Fibroblast of the aortic adventitia (primary cell): ENCODE measurements at regions not wholly inside any gene's neighbourhood (a gene's known extent, or its start where the extent isn't known, plus 50 kb on each side); places are given as distances from the start of the nearest gene placed in this dataset.
"Not testable (repeated sequence)": the region's sequence is repeated elsewhere in the genome, so short reads cannot be mapped to it uniquely, and the experiment has no call there.

ENCODE experiments used
- DNase-seq: peaks from one replicate; pipeline ENCODE4 v3.0.0-alpha.2; 2010; ENCODE audit warnings: low read depth
- H3K4me3 ChIP-seq: 2 replicates; pipeline ENCODE4 v1.5.1; 2011; ENCODE audit warnings: low read depth, mild to moderate bottlenecking, control low read depth, low read length, moderate library complexity
- CTCF ChIP-seq: IDR thresholded peaks from 2 replicates; pipeline ENCODE4 v1.5.1; 2011; ENCODE audit warnings: mild to moderate bottlenecking, low read length, control low read depth, inconsistent platforms; ENCODE audit not compliant: insufficient read depth

GRCh38 chr3:78506581-78507195, 1261.1 kb downstream of the ROBO1 start:
- DNase-seq: no peak
- TF ChIP-seq CTCF: no peak
- no peak overlapping the region for H3K4me3 ChIP-seq

- no peak overlapping the region for H3K4me3 ChIP-seq
- TF ChIP-seq CTCF: no peak
- no peak for DNase-seq
Measured at GRCh38 chr3:78507196-78507984, 1260.4 kb downstream of the ROBO1 start.

GRCh38 chr3:78511840-78512239, 1256.0 kb downstream of the ROBO1 start:
- no peak for TF ChIP-seq CTCF
- no peak overlapping the region for H3K4me3 ChIP-seq
- DNase-seq: no peak

- H3K4me3 ChIP-seq, DNase-seq: not testable (repeated sequence)
Measured at GRCh38 chr3:78512786-78513185, 1255.0 kb downstream of the ROBO1 start.

GRCh38 chr3:78516437-78516836, 1251.4 kb downstream of the ROBO1 start:
- TF ChIP-seq CTCF: no peak
- H3K4me3 ChIP-seq: no peak overlapping the region
- DNase-seq: no peak

GRCh38 chr3:78516937-78517336, 1250.9 kb downstream of the ROBO1 start:
- H3K4me3 ChIP-seq: no peak overlapping the region
- TF ChIP-seq CTCF: no peak
- no peak for DNase-seq

GRCh38 chr3:78517965-78518364, 1249.8 kb downstream of the ROBO1 start:
- TF ChIP-seq CTCF: no peak
- no peak overlapping the region for H3K4me3 ChIP-seq
- no peak for DNase-seq
